OCI-LY1 (cell line): ENCODE measurements at regions not wholly inside any gene's neighbourhood (a gene's known extent, or its start where the extent isn't known, plus 50 kb on each side); places are given as distances from the start of the nearest gene placed in this dataset.

Experiments used
- H2AFZ ChIP-seq: fragments of 200-600 bp; sonication (generic), shearing (Covaris generic); 2 replicates; pipeline ENCODE4 v1.6.0; 2014; ENCODE audit warnings: antibody characterized with exemption, mild to moderate bottlenecking, low read length
- H3F3A ChIP-seq: fragments of 200-600 bp; sonication (generic), shearing (Covaris generic); 2 replicates; pipeline ENCODE4 v1.6.0; 2014; ENCODE audit warnings: mild to moderate bottlenecking, antibody characterized with exemption, low read length, moderate library complexity; ENCODE audit not compliant: insufficient read depth
- H3K27ac ChIP-seq: fragments of 200-600 bp; sonication (generic); 2 replicates; pipeline ENCODE4 v1.5.1; 2014; ENCODE audit warnings: low read length, mixed run types, mild to moderate bottlenecking, low read depth; ENCODE audit not compliant: poor library complexity, severe bottlenecking
- H3K27me3 ChIP-seq: fragments of 200-600 bp; sonication (generic); 2 replicates; pipeline ENCODE4 v1.6.0; 2014; ENCODE audit warnings: antibody characterized with exemption, mild to moderate bottlenecking, low read length, moderate library complexity; ENCODE audit not compliant: insufficient read depth
- H3K36me3 ChIP-seq: fragments of 200-600 bp; sonication (generic); 2 replicates; pipeline ENCODE4 v1.6.1; 2014; ENCODE audit warnings: mild to moderate bottlenecking, antibody characterized with exemption, low read length, moderate library complexity, mixed read lengths; ENCODE audit not compliant: insufficient read depth
- H3K4me1 ChIP-seq: fragments of 200-600 bp; sonication (generic); 2 replicates; pipeline ENCODE4 v1.5.1; 2014; ENCODE audit warnings: mild to moderate bottlenecking, low read length, moderate library complexity; ENCODE audit not compliant: insufficient read depth, severe bottlenecking
- H3K4me2 ChIP-seq: fragments of 200-600 bp; sonication (generic), shearing (Covaris generic); 2 replicates; pipeline ENCODE4 v1.6.1; 2014; ENCODE audit warnings: low read length
- H3K4me3 ChIP-seq: fragments of 200-600 bp; sonication (generic); 2 replicates; pipeline ENCODE4 v1.5.1; 2014; ENCODE audit warnings: low read length, low read depth, mild to moderate bottlenecking, mixed read lengths; ENCODE audit not compliant: poor library complexity, severe bottlenecking
- H3K79me2 ChIP-seq: fragments of 200-600 bp; shearing (Covaris generic); 2 replicates; pipeline ENCODE4 v1.6.1; 2016; ENCODE audit warnings: mixed run types, low read length, mixed read lengths; ENCODE audit not compliant: insufficient read depth
- H3K9ac ChIP-seq: fragments of 200-600 bp; sonication (generic), shearing (Covaris generic); 2 replicates; pipeline ENCODE4 v1.6.1; 2014; ENCODE audit warnings: mild to moderate bottlenecking, low read length, mixed read lengths
- H3K9me2 ChIP-seq: fragments of 200-600 bp; sonication (generic), shearing (Covaris generic); 2 replicates; pipeline ENCODE4 v1.6.1; 2014; ENCODE audit warnings: low read depth, mild to moderate bottlenecking, low read length, mixed read lengths
- H3K9me3 ChIP-seq: fragments of 200-600 bp; shearing (Covaris generic); 2 replicates; pipeline ENCODE4 v1.6.1; 2014; ENCODE audit warnings: low read length, mixed read lengths
- H4K20me1 ChIP-seq: fragments of 200-600 bp; sonication (generic), shearing (Covaris generic); 2 replicates; pipeline ENCODE4 v1.6.0; 2016; ENCODE audit warnings: mild to moderate bottlenecking, low read length; ENCODE audit not compliant: insufficient read depth
- EZH2 ChIP-seq: fragments of 200-600 bp; sonication (generic), shearing (Covaris generic); IDR thresholded peaks from 2 replicates; pipeline ENCODE4 v1.8.0; 2017; ENCODE audit warnings: borderline replicate concordance, mixed run types, mild to moderate bottlenecking, antibody characterized with exemption, low read length, moderate library complexity, mixed read lengths
- TF ChIP-seq, protein P1 (sequence below): fragments of 200-600 bp; sonication (generic), shearing (Covaris generic); IDR thresholded peaks from 2 replicates; pipeline ENCODE4 v1.5.1; 2017; ENCODE audit warnings: mild to moderate bottlenecking, antibody characterized with exemption, low read length, moderate library complexity, mixed read lengths

- no peak overlapping the region for H2AFZ ChIP-seq
- no peak overlapping the region for H3K4me3 ChIP-seq
- no peaks in the 10 kb centered on the region for H4K20me1 ChIP-seq
- H3K4me2 ChIP-seq = no peak overlapping the region
- H3F3A ChIP-seq = no peaks in the 10 kb centered on the region
- no peak overlapping the region for H3K9ac ChIP-seq
- TF ChIP-seq, protein P1, sequence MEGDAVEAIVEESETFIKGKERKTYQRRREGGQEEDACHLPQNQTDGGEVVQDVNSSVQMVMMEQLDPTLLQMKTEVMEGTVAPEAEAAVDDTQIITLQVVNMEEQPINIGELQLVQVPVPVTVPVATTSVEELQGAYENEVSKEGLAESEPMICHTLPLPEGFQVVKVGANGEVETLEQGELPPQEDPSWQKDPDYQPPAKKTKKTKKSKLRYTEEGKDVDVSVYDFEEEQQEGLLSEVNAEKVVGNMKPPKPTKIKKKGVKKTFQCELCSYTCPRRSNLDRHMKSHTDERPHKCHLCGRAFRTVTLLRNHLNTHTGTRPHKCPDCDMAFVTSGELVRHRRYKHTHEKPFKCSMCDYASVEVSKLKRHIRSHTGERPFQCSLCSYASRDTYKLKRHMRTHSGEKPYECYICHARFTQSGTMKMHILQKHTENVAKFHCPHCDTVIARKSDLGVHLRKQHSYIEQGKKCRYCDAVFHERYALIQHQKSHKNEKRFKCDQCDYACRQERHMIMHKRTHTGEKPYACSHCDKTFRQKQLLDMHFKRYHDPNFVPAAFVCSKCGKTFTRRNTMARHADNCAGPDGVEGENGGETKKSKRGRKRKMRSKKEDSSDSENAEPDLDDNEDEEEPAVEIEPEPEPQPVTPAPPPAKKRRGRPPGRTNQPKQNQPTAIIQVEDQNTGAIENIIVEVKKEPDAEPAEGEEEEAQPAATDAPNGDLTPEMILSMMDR = no peak
- TF ChIP-seq EZH2 = no peak
- no peaks in the 10 kb centered on the region for H3K27me3 ChIP-seq
- H3K79me2 ChIP-seq = no peaks in the 10 kb centered on the region
- H3K27ac ChIP-seq = no peak overlapping the region
- no peaks in the 10 kb centered on the region for H3K9me3 ChIP-seq
- H3K4me1 ChIP-seq = no peaks in the 10 kb centered on the region
- H3K9me2 ChIP-seq = no peaks in the 10 kb centered on the region
- H3K36me3 ChIP-seq = no peaks in the 10 kb centered on the region
Observed at GRCh38 chr9:24041160-24041690, 215.2 kb upstream of the ELAVL2 start.

GRCh38 chr9:24036459-24036858, 210.4 kb upstream of the ELAVL2 start:
- no peaks in the 10 kb centered on the region for H3K36me3 ChIP-seq
- H3F3A ChIP-seq = no peaks in the 10 kb centered on the region
- no peak overlapping the region for H3K4me2 ChIP-seq
- H4K20me1 ChIP-seq = no peaks in the 10 kb centered on the region
- no peak for TF ChIP-seq EZH2
- TF ChIP-seq, protein P1 = no peak
- no peaks in the 10 kb centered on the region for H3K4me1 ChIP-seq
- no peaks in the 10 kb centered on the region for H3K27me3 ChIP-seq
- no peak overlapping the region for H3K4me3 ChIP-seq
- no peak overlapping the region for H3K27ac ChIP-seq
- no peaks in the 10 kb centered on the region for H3K9me2 ChIP-seq
- no peaks in the 10 kb centered on the region for H3K79me2 ChIP-seq
- no peaks in the 10 kb centered on the region for H3K9me3 ChIP-seq
- H2AFZ ChIP-seq = no peak overlapping the region
- H3K9ac ChIP-seq = no peak overlapping the region

GRCh38 chr9:24035816-24036215, 209.8 kb upstream of the ELAVL2 start:
- TF ChIP-seq EZH2 = no peak
- TF ChIP-seq, protein P1 = no peak

More at GRCh38 chr9:24035816-24036215, 209.8 kb upstream of the ELAVL2 start:
- no peak overlapping the region for H3K27ac ChIP-seq
- H3F3A ChIP-seq = no peaks in the 10 kb centered on the region
- no peak overlapping the region for H3K4me3 ChIP-seq
- H3K9me3 ChIP-seq = no peaks in the 10 kb centered on the region
- H3K4me2 ChIP-seq = no peak overlapping the region
- H4K20me1 ChIP-seq = no peaks in the 10 kb centered on the region
- no peaks in the 10 kb centered on the region for H3K4me1 ChIP-seq
- H3K79me2 ChIP-seq = no peaks in the 10 kb centered on the region
- no peak overlapping the region for H3K9ac ChIP-seq
- no peaks in the 10 kb centered on the region for H3K9me2 ChIP-seq
- H2AFZ ChIP-seq = no peak overlapping the region
- H3K36me3 ChIP-seq = no peaks in the 10 kb centered on the region
- no peaks in the 10 kb centered on the region for H3K27me3 ChIP-seq
